ENCODE measurements at regions not wholly inside any gene's neighbourhood (a gene's known extent, or its start where the extent isn't known, plus 50 kb on each side); places are given as distances from the start of the nearest gene placed in this dataset.

DNA sequence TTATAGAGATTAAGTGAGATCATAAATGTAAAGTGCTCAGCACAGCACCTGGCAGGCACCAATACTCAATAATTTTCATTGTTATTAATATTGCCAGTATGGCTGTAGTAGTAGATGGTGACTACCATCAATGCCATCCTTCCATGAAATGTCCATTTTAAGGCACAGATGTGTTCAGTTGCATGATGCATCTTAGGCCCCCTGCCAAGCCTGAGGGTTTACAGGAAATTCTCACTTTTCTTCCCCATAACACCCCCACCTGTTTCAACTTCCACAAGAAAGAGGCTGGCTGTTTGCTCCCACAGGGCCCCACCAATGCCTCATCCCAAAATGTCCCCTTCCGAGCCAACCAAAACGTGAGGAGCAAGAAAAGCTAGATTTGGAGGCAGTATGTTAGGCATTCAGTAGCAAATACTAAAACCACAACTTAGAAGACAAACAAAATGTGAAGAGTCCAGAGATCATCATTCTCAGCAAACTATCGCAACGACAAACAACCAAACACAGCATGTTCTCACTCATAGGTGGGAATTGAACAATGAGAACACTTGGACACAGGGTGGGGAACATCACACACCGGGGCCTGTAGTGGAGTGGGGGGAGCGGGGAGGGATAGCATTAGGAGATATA is 110.6 kb upstream of the NHSL1 start:
- DNase-seq (ENCODE audit: low spot score), result no peak

DNA sequence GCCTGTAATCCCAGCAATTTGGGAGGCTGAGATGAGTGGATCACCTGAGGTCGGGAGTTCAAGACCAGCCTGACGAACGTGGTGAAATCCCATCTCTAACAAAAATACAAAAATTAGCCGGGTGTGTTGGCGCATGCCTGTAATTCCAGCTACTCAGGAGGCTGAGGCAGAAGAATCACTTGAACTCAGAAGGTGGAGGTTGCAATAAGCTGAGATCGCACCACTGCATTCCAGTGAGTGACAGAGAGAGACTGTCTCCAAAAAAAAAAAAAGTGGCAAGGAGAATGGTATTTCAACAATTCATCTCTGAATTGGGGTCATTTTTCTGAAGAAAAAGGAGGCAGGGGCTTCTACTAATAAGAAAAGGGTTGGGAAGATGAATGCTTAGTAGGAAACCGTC is 111.5 kb upstream of the NHSL1 start:
- no peak for DNase-seq (ENCODE audit: low spot score)

GRCh38 chr6:138614151-138614550 is 114.9 kb upstream of the NHSL1 start:
- no peak for DNase-seq (ENCODE audit: low spot score)

- DNase-seq (ENCODE audit: low spot score), result no peak
Measured at GRCh38 chr6:138618168-138618567, 118.9 kb upstream of the NHSL1 start.

GRCh38 chr6:138620630-138621029 is 121.3 kb upstream of the NHSL1 start:
- no peak for DNase-seq (ENCODE audit: low spot score)

- DNase-seq (ENCODE audit: low spot score), result no peak
Measured at GRCh38 chr6:138622967-138623366, 123.7 kb upstream of the NHSL1 start.

GRCh38 chr6:138631566-138631965 is 132.3 kb upstream of the NHSL1 start:
- no peak for DNase-seq (ENCODE audit: low spot score)

- DNase-seq (ENCODE audit: low spot score), result no peak
Measured at GRCh38 chr6:138637822-138638221, 135.7 kb upstream of the CCDC28A start.

DNA sequence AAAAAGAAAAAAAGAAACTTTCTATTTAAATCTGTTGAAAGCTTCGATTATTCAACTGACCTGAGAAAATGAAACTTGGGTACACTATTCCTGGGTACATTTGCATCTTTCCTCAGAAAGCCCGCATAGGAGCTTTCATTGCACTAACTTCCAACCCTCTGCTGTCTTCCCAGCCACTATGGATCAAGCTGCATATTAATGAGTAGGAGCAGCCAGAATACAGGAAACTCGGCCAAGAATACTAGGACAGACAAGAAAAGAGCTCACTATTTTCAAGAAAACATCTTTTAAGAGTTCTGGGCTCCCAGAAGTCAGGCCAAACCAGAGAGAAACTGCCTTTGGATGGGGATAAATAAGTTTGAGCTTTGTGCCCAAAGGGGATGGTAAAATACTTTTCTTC is 135.0 kb upstream of the CCDC28A start:
- peak; percentile 60 for DNase-seq (ENCODE audit: low spot score)

DNA sequence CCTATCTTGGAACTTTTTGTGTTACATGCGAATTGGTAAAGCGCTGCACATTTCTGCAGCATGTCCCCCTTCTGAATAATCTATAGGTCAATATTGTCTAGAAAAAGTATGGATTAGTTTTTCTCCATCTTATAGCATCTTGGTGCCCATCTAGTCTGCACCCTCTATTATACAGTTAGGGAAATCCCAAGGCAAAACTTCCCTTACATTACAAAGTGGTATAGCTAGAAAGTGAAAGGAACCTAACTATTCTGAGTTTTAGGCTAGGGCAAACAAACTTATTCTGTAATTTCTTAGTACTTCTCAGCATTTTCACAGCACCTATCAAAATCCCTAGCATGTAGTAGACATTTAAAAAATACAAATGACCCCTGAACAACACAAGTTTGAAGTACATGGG is 133.5 kb upstream of the CCDC28A start:
- DNase-seq (ENCODE audit: low spot score), result no peak

GRCh38 chr6:138643210-138643609 is 130.4 kb upstream of the CCDC28A start:
- DNase-seq (ENCODE audit: low spot score), result no peak

- no peak for DNase-seq (ENCODE audit: low spot score)
Measured at GRCh38 chr6:138645976-138646640, 127.5 kb upstream of the CCDC28A start.

DNA sequence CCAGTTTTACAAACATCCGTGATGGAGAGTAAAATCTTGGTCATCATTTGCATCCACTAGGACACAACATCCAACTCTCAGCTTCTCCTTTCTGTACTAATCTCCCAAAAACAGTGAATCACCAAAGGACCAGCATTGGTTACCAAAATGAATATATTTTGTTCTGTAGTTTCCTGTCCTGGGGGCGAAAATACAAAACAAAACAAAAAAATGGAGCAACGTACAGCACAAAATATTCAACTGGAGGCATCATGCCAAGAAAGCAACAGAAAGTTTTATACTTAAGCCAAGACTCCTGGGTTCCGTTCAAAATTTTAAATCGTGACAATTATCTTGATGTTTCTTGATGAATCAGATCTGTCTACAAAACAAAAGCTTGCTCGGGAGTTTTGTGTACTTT is 126.6 kb upstream of the CCDC28A start:
- DNase-seq (ENCODE audit: low spot score), result peak; percentile 12

GRCh38 chr6:138648127-138648526 is 125.4 kb upstream of the CCDC28A start:
- no peak for DNase-seq (ENCODE audit: low spot score)

DNA sequence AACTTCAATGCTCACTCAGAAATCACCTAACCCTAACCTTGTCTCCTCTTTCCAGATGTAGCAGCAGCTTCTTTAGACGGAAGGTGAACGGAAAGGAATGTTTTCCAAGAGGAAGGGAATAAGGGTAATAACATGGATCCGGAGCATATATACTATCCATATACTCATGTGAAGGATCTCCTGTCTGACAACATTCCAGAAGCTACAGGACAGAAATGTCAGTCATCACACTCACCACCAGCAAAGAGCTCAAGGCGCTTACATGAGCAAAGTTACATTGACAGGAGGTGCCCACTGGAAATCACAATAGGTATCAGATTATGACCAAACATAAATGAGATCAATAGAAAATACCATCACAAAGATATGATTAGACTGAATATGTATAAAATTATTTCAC is 122.1 kb upstream of the CCDC28A start:
- DNase-seq (ENCODE audit: low spot score), result no peak

DNA sequence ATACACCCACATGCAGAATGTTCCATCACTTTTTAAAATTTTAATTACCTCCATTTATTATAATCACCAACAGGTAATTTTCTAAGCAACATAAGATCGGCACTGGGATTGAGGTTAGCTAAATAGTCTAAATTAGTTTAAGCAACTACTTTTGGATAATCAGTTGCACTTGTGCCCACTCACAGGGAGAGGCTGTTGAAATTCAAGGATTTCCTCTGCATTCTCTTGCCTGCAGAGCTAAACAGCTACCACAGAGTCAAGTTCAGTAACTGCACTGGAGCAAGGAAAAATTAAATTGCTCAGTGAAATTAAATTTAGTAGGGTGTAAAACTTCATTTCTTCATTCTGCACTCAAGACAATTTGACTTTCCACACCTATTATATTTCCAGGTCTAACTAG is 120.7 kb upstream of the CCDC28A start:
- DNase-seq (ENCODE audit: low spot score), result no peak

GRCh38 chr6:138653435-138653834 is 120.1 kb upstream of the CCDC28A start:
- DNase-seq (ENCODE audit: low spot score), result no peak

DNA sequence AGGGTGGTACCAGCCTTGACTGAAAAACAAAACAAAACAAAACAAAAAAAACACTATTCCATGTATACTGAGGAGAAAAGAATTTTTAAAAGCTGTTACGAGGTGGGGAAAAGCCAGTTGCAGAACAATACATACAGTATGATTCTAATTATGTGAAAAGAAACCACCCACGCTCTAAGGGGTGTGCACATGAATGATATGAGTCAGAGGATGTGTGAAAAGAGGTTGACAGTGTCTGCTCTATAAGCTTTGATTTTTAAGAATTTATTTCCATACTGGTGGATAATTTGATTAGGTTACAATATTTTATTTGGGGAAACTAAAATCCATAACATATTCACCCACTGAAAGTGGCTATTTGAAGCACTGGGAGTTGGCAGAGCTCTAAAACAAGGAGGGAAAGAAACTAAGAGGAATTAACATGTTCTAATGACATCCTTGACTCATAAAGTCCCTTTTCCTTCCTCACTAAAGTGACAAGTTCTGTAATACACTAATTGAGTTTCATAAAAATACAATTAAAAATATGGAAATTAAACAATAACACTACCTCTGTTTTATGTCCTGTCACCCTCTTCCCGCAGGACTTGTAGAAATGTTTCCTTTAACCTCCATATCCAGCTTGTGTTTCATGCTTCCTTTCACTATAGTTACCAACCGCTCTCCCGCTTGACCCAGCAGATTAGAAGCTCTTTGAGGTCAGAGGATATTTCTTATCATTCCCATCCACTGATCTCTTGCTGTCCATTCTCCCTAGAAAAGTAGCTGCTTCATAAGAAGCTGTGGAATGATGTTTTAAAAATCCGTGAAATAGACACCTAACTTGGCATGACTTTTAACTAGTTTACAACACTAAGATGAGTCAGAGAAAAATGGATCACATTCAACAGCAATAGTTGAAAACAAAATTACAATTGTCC is 118.6 kb upstream of the CCDC28A start:
- DNase-seq (ENCODE audit: low spot score), result no peak

DNA sequence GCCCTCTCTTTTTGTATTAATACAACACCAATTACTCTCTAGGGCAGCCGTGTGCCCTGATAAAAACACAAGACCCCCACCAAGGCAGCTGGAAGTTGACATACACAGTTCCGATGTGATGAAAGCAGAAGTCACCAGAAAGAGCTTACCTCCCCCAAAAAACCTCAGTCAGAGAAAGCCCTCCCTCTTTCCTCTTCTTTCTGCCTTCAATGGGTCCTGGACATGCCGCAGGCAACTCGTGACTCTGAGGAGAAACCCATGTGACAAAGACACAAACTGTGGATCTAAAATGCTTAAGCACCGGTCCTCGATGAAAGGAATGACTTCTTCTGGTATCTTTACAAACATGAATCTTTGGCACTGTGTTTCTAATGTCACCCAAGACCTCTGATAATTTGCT is 117.7 kb upstream of the CCDC28A start:
- peak; percentile 40 for DNase-seq (ENCODE audit: low spot score)

GRCh38 chr6:138656364-138657064 is 117.1 kb upstream of the CCDC28A start:
- DNase-seq (ENCODE audit: low spot score), result no peak

DNA sequence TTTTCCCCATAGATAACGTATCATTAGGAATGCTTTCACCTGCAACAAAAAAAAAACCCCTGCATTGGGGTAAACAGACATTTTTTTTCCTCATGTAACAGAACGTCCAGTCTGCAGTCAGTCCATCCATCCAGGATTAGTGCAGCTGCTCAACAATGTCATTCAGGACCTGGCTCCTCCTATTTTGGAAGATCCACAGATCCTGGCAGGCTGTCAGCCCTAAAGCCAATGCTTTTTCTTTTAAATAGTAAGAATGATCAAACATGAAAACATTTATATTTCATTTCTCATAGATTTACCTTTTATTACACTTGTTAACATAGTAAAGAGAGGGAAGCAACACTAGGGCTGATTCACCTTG is 116.5 kb upstream of the CCDC28A start:
- no peak for DNase-seq (ENCODE audit: low spot score)

DNA sequence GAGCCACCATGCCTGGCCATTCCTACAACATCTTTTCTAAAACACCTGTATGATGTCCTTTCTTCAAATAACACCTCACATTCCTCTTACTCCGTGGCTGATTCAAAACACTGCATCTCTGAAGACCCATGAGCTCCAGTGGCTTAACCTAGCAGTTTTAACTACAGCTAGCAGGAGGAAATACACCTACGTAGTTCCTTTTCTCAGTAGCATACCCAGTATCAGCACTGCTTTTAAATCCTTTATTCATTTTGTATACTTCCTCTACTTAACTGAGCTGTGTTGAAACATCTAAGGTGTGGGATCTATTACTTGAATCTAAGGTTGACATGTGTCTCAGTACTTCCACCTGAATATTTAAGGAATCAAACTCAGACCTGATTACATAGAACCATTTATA is 113.6 kb upstream of the CCDC28A start:
- no peak for DNase-seq (ENCODE audit: low spot score)

DNA sequence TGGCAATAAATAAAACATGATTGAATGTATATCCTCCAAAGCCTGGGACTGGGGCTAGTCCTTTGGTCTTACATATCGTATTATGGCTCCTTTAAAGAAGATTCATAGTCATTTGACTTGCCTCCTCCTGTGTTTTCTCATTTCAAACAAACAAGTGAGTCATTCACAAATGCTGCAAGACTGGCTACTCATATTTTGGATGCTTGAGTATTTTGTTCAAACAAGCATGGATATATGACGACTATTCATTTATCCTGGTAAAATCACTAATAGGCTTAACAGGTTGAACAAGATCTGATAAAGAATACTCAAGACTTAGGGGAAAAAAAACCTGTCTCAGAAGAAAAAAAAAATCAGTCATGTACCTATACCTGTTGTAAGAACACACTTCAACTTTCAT is 111.1 kb upstream of the CCDC28A start:
- DNase-seq (ENCODE audit: low spot score), result no peak

All from Ammon's horn (tissue), 1 donor.